IMR-90 (cell line): ENCODE measurements at regions not wholly inside any gene's neighbourhood (a gene's known extent, or its start where the extent isn't known, plus 50 kb on each side); places are given as distances from the start of the nearest gene placed in this dataset.
A peak's percentile ranks its signal among the peaks of the same experiment; 100 is the strongest.

Experiments
- ATAC-seq: fragments of 200-7000 bp; cut with Tn5 transposase; 2 replicates; pipeline ENCODE4 v1.9.1; 2020; ENCODE audit warnings: low read depth, mild to moderate bottlenecking, moderate library complexity
- BruUV-seq: library from RNA; stranded (reverse); fragments of 400-500 nt; replicated peaks from 2 replicates; lab custom pipeline; 2021; lab: Mats Ljungman, UMichigan
- CTCF ChIA-PET: fragments of 300-600 bp; formaldehyde crosslinking; extraction: SDS; loops from one replicate; lab custom pipeline; 2021; ENCODE audit warnings: antibody characterized with exemption; lab: Yijun Ruan, JAX
- POLR2A ChIA-PET: fragments of 300-600 bp; sonication (Branson Sonifier 250); formaldehyde crosslinking; loops from one replicate; lab custom pipeline; 2022; ENCODE audit warnings: antibody characterized with exemption; ENCODE audit not compliant: unreplicated experiment; lab: Charles Lee
- DNase-seq: peaks from one replicate; pipeline ENCODE4 v3.0.0; 2013
- H2AFZ ChIP-seq: replicated peaks from 2 replicates; pipeline ENCODE3; 2013; ENCODE audit warnings: low read length, mild to moderate bottlenecking; ENCODE audit not compliant: poor library complexity
- H2AK5ac ChIP-seq: 2 replicates; pipeline ENCODE4 v1.6.1; 2013; ENCODE audit warnings: low read depth, low read length, inconsistent platforms
- H2AK9ac ChIP-seq: replicated peaks from 2 replicates; pipeline ENCODE3; 2013; ENCODE audit warnings: mild to moderate bottlenecking, low read depth, low read length, moderate library complexity; ENCODE audit not compliant: poor library complexity
- H2BK120ac ChIP-seq: 2 replicates; pipeline ENCODE4 v1.6.1; 2013; ENCODE audit warnings: low read depth, low read length, inconsistent platforms
- H2BK15ac ChIP-seq: 3 replicates; pipeline ENCODE4 v1.6.1; 2013; ENCODE audit warnings: low read depth, low read length, inconsistent platforms
- H2BK20ac ChIP-seq: 2 replicates; pipeline ENCODE4 v1.6.1; 2013; ENCODE audit warnings: low read depth, mild to moderate bottlenecking, inconsistent platforms, low read length, moderate library complexity
- H2BK5ac ChIP-seq: 2 replicates; pipeline ENCODE4 v1.6.1; 2013; ENCODE audit warnings: mild to moderate bottlenecking, low read depth, low read length, inconsistent platforms; ENCODE audit not compliant: poor library complexity, severe bottlenecking
- H3K14ac ChIP-seq: replicated peaks from 2 replicates; pipeline ENCODE4 v1.6.1; 2013; ENCODE audit warnings: low read depth, low read length, inconsistent platforms
- H3K18ac ChIP-seq: 2 replicates; pipeline ENCODE4 v1.6.1; 2013; ENCODE audit warnings: low read depth, low read length, control low read depth
- H3K23ac ChIP-seq: 2 replicates; pipeline ENCODE4 v1.6.1; 2013; ENCODE audit warnings: low read depth, low read length, inconsistent platforms
- H3K27ac ChIP-seq: 2 replicates; pipeline ENCODE4 v1.5.1; 2013; ENCODE audit warnings: mild to moderate bottlenecking, control low read depth, low read length; ENCODE audit not compliant: insufficient read depth
- H3K27me3 ChIP-seq: 2 replicates; pipeline ENCODE4 v1.6.1; 2013; ENCODE audit warnings: low read length; ENCODE audit not compliant: control insufficient read depth, insufficient read depth
- H3K36me3 ChIP-seq: 2 replicates; pipeline ENCODE4 v1.6.1; 2013; ENCODE audit warnings: low read length, mixed read lengths; ENCODE audit not compliant: control insufficient read depth, insufficient read depth
- H3K4ac ChIP-seq: 2 replicates; pipeline ENCODE4 v1.6.1; 2013; ENCODE audit warnings: low read depth, low read length, inconsistent platforms
- H3K4me1 ChIP-seq: 2 replicates; pipeline ENCODE4 v1.6.1; 2013; ENCODE audit warnings: low read length, mixed read lengths; ENCODE audit not compliant: control insufficient read depth, insufficient read depth
- H3K4me2 ChIP-seq: 2 replicates; pipeline ENCODE4 v1.6.1; 2013; ENCODE audit warnings: low read depth, mild to moderate bottlenecking, control low read depth, low read length, moderate library complexity
- H3K4me3 ChIP-seq: 2 replicates; pipeline ENCODE4 v1.5.1; 2013; ENCODE audit warnings: low read depth, mild to moderate bottlenecking, control low read depth, low read length, moderate library complexity; ENCODE audit not compliant: insufficient read depth
- H3K56ac ChIP-seq: 2 replicates; pipeline ENCODE4 v1.6.1; 2013; ENCODE audit warnings: low read length, inconsistent platforms; ENCODE audit not compliant: insufficient read depth; ENCODE audit errors: extremely low read depth
- H3K79me1 ChIP-seq, 2 experiments: 2 replicates each; pipeline ENCODE4 v1.6.1; 2013; ENCODE audit warnings: low read length in 2 of 2, inconsistent platforms in 1 of 2, low read depth in 1 of 2
- H3K9ac ChIP-seq: 2 replicates; pipeline ENCODE4 v1.6.1; 2013; ENCODE audit warnings: low read depth, low read length, control low read depth
- H3K9me1 ChIP-seq: 2 replicates; pipeline ENCODE4 v1.6.1; 2013; ENCODE audit warnings: low read length, inconsistent platforms; ENCODE audit not compliant: insufficient read depth
- H3K9me3 ChIP-seq: 2 replicates; pipeline ENCODE4 v1.6.1; 2013; ENCODE audit warnings: low read length; ENCODE audit not compliant: control insufficient read depth, insufficient read depth
- H4K20me1 ChIP-seq: 2 replicates; pipeline ENCODE4 v1.6.1; 2013; ENCODE audit warnings: low read length, inconsistent platforms; ENCODE audit not compliant: insufficient read depth
- H4K5ac ChIP-seq: 2 replicates; pipeline ENCODE4 v1.6.1; 2013; ENCODE audit warnings: mild to moderate bottlenecking, low read depth, low read length, control low read depth
- H4K8ac ChIP-seq, 2 experiments: 2 replicates each; pipeline ENCODE4 v1.6.1; 2013; ENCODE audit warnings: low read depth in 2 of 2, low read length in 2 of 2, control low read depth in 1 of 2, inconsistent platforms in 1 of 2
- H4K91ac ChIP-seq: 2 replicates; pipeline ENCODE4 v1.6.1; 2013; ENCODE audit warnings: low read depth, low read length, inconsistent platforms; ENCODE audit not compliant: insufficient read depth
- CEBPB ChIP-seq: IDR thresholded peaks from 2 replicates; pipeline ENCODE4 v1.6.1; 2012; ENCODE audit warnings: low read depth, low read length, improper control_type of control experiment
- ELK1 ChIP-seq: fragments of 150-350 bp; IDR thresholded peaks from 2 replicates; pipeline ENCODE4 v1.6.1; 2016; ENCODE audit warnings: low read depth, mild to moderate bottlenecking, low read length, moderate library complexity, borderline replicate concordance
- MAZ ChIP-seq: IDR thresholded peaks from 2 replicates; pipeline ENCODE4 v1.6.1; 2012; ENCODE audit warnings: low read depth, mild to moderate bottlenecking, low read length, improper control_type of control experiment, moderate library complexity, borderline replicate concordance
- MXI1 ChIP-seq: IDR thresholded peaks from 2 replicates; pipeline ENCODE4 v1.6.1; 2012; ENCODE audit warnings: low read depth, mild to moderate bottlenecking, low read length, moderate library complexity, borderline replicate concordance
- WGBS, 2 experiments: methylation state at CpG; one replicate each; pipeline versions ENCODE4 v1.1.5 to v1.1.7; 2013; ENCODE audit warnings: missing lambda C conversion rate in 2 of 2; ENCODE audit not compliant: insufficient read length in 1 of 2; ENCODE audit errors: extremely low coverage in 2 of 2; 5-methylcytosine and 5-hydroxymethylcytosine counted together
- dilution Hi-C: fragments of 300-500 bp; cut with HindIII; formaldehyde crosslinking; loops from one replicate; pipeline ENCODE4 v1.14.3; 2018; ENCODE audit warnings: low sequenced_read_pairs; ENCODE audit not compliant: unreplicated experiment
- in situ Hi-C: fragments of 300-500 bp; cut with MboI; formaldehyde crosslinking; loops from 3 replicates; pipeline ENCODE4 v1.14.3; 2019; ENCODE audit warnings: low sequenced_read_pairs, inconsistent platforms, mixed read lengths
- intact Hi-C: fragments of 100-400 bp; cut with micrococcal nuclease; formaldehyde crosslinking; loops from 2 replicates; pipeline ENCODE4 v1.10.0; 2022

- dilution Hi-C loops, result no loop called here
- in situ Hi-C loops, result no loop called here
- Histone ChIP-seq H3K56ac (no peak overlapping the region), H2AK5ac (no peak overlapping the region), H3K9me1 (no peaks in the 10 kb centered on the region), H4K5ac (no peak overlapping the region), H3K18ac (no peak overlapping the region), H2BK120ac (no peak overlapping the region), H4K91ac (no peak overlapping the region), H4K20me1 (no peaks in the 10 kb centered on the region), H3K27ac (no peak overlapping the region), H3K4ac (no peak overlapping the region), H2BK15ac (no peak overlapping the region), H3K36me3 (no peaks in the 10 kb centered on the region), H2AK9ac (no peak overlapping the region), H3K14ac (no peak overlapping the region), H3K79me1 (no peaks in the 10 kb centered on the region), H2BK20ac (no peak overlapping the region), H4K8ac (no peak overlapping the region), H3K23ac (no peak overlapping the region), H3K4me1 (no peaks in the 10 kb centered on the region), H3K9ac (no peak overlapping the region), H3K9me3 (no peaks in the 10 kb centered on the region), H3K4me2 (no peak overlapping the region), H2AFZ (no peak overlapping the region), H3K4me3 (no peak overlapping the region), H3K27me3 (no peaks in the 10 kb centered on the region), H2BK5ac (no peak overlapping the region)
- ChIA-PET POLR2A (no interaction called here), CTCF (no interaction called here)
- 93% methylated on average over 3 of the region's 5 CpGs; no CpG with 5 or more reads in 1 of the 2 experiments for WGBS, 2 experiments
- no TSS peak for BruUV-seq
- DNase-seq, result no peak
- ATAC-seq, result no peak
- intact Hi-C loops, result no loop called here
- TF ChIP-seq MAZ, result no peak
- TF ChIP-seq CEBPB, result peak; percentile 93
- no peak for TF ChIP-seq MXI1
- TF ChIP-seq ELK1, result no peak
Measured at GRCh38 chr6:2361195-2361594, 115.8 kb upstream of the GMDS start.
